ENCODE measurements at regions not wholly inside any gene's neighbourhood (a gene's known extent, or its start where the extent isn't known, plus 50 kb on each side); places are given as distances from the start of the nearest gene placed in this dataset.

DNA sequence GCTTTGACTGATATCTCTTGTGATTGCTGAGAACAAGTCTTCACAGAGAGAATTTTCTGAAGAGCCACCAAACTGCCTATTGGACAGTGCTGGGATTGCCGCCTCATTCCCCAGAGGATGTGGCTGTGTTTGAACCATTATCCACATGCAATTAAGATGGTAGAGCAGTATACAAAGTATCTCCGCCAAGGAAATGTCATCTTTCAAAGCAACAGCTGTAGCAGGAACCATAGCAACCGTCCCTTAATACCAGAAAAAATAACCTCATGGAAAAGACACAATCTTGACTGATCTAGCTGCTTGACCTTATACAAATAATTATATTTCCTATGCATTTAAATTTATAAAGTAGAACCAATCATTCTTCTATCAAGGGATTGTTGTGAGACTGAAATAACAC is 772.6 kb upstream of the FAM98A start:
- H3K4me3 ChIP-seq (ENCODE audit: low read length): no peak overlapping the region
- TF ChIP-seq, protein P1, sequence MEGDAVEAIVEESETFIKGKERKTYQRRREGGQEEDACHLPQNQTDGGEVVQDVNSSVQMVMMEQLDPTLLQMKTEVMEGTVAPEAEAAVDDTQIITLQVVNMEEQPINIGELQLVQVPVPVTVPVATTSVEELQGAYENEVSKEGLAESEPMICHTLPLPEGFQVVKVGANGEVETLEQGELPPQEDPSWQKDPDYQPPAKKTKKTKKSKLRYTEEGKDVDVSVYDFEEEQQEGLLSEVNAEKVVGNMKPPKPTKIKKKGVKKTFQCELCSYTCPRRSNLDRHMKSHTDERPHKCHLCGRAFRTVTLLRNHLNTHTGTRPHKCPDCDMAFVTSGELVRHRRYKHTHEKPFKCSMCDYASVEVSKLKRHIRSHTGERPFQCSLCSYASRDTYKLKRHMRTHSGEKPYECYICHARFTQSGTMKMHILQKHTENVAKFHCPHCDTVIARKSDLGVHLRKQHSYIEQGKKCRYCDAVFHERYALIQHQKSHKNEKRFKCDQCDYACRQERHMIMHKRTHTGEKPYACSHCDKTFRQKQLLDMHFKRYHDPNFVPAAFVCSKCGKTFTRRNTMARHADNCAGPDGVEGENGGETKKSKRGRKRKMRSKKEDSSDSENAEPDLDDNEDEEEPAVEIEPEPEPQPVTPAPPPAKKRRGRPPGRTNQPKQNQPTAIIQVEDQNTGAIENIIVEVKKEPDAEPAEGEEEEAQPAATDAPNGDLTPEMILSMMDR (IDR thresholded peaks at IDR 0.05; ENCODE audit: insufficient read depth, low read depth, low read length, missing control alignments): no peak
- DNase-seq (ENCODE audit: low read depth): no peak

DNA sequence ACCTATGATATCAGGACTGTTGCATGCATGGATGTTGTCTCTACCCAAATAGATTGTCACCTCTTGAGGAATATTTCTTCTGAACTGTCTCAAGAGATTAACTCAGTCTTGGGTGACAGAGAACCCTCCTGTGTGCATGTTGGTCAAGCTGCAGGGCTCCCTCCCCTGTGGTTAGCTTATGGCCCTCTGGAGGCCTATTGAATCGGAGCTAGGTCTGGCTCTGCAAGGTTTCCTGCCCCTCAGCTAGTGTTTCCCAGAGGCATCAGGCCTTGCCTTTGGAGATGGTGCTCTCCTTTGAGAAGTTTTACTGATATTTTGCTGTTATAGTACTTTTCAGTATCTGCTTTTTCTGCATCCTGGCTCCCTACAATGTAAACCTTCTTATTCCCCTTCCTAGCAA is 769.2 kb upstream of the FAM98A start:
- DNase-seq (ENCODE audit: low read depth): no peak
- no peak overlapping the region for H3K4me3 ChIP-seq (ENCODE audit: low read length)
- TF ChIP-seq, protein P1 (IDR thresholded peaks at IDR 0.05; ENCODE audit: insufficient read depth, low read depth, low read length, missing control alignments): no peak

DNA sequence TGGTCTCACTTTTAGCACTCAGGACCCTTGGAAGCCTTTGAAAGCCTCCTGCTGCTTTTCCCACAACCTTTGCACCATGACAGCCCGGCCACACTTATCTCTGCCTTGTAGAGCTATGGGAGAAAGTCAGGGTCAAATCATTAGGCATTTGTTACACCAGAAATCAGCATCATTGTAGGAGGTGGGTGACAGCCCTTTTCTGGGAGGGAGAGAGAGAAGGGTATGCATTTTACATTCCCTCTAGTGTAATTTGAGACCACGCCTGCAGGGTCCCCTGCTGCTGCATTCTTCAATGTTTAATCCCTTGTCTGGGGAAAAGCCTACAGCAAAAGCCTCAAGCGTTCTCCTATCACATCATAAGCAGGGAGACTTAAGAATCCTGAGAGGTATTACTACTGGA is 766.8 kb upstream of the FAM98A start:
- no peak overlapping the region for H3K4me3 ChIP-seq (ENCODE audit: low read length)
- TF ChIP-seq, protein P1 (IDR thresholded peaks at IDR 0.05; ENCODE audit: insufficient read depth, low read depth, low read length, missing control alignments): no peak
- DNase-seq (ENCODE audit: low read depth): no peak

DNA sequence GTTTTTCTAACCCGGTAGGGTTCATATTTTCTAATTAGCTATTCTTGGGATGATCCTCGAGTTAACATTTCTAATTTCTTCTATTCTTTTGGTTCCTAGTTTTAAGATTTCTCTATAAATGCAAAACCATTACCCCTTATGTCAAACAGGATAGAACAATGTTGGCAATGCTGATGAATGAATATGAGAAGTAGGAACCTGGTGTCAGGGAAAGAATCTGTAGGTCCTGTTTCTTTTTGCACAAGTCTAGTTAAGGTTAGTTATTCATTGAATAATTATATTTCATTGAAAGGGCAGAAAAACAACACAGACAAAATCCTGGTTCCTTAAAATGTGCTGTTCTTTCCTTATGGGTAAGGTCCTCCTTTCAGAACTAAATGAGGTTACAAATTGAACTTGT is 766.4 kb upstream of the FAM98A start:
- TF ChIP-seq, protein P1 (IDR thresholded peaks at IDR 0.05; ENCODE audit: insufficient read depth, low read depth, low read length, missing control alignments): no peak
- DNase-seq (ENCODE audit: low read depth): no peak

DNA sequence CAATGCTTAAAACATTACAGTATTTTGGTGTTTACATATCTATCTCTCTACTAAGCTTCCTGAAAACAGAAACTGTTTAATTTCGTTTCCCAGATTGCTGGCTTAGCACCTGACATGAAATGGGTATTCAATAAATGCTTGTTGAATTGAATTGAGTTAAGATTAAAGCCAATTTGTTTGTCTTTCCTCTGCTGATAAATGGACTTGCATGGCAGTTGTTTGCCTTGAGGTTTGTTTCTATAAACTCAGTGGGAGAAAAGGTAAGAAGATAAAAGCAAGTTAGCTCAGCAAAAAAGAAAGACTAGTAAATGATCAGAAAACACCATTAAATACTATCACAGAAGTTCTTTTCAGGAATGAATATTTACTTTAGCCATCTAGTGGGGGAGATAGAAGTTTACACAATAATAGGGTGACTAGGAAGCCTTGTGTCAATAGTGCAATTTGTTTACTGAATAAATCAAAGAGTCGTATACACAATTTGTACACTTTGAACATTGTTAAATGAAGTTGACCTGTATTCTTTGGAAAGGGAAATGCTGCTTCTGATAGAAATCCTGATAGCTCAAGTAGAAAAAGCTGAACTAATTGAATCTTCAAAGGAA is 754.5 kb upstream of the FAM98A start:
- TF ChIP-seq, protein P1 (IDR thresholded peaks at IDR 0.05; ENCODE audit: insufficient read depth, low read depth, low read length, missing control alignments): no peak
- H3K4me3 ChIP-seq (ENCODE audit: low read length): no peak overlapping the region

More for the DNA sequence above, 766.4 kb upstream of the FAM98A start:
- no peak overlapping the region for H3K4me3 ChIP-seq (ENCODE audit: low read length)

DNA sequence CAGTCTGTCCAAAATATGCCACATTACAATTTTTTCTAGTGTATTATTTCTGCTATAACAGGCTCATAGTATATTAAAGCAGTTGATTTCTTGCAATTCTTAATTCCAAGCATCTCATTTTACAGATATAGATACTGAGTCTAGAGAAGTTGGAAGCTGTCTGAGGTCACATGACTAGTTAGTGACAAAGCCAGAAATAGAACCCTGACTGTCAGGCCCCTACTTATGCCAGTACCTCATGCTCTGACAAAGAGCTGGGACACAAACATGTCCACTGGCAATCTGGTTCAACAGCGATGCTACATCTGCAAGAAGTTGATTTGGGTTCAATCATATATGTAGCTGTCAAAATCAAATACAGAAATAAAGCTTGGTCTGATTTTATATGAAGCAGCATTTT is 750.4 kb upstream of the FAM98A start:
- no peak overlapping the region for H3K4me3 ChIP-seq (ENCODE audit: low read length)
- no peak for DNase-seq (ENCODE audit: low read depth)
- TF ChIP-seq, protein P1 (IDR thresholded peaks at IDR 0.05; ENCODE audit: insufficient read depth, low read depth, low read length, missing control alignments): no peak

More for the DNA sequence above, 754.5 kb upstream of the FAM98A start:
- no peak for DNase-seq (ENCODE audit: low read depth)

DNA sequence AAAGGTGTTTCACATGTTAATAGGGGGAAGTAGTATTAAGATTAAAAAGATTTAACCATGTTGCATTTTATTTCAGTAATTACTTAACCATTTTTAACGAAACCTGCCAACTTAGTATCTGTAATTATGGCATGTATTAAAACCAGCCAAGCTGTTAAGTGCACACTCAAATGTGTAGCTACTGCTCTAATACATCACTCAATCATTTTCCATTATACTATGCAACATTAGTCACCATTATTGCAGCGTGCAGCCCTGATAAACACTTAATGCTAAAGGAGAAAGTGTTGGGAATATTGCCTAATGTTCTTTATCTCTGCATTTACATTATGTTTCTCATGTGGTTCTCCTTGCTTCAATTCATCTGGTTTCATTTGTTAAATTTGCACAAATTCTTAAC is 745.9 kb upstream of the FAM98A start:
- DNase-seq (ENCODE audit: low read depth): no peak
- no peak overlapping the region for H3K4me3 ChIP-seq (ENCODE audit: low read length)
- TF ChIP-seq, protein P1 (IDR thresholded peaks at IDR 0.05; ENCODE audit: insufficient read depth, low read depth, low read length, missing control alignments): no peak
